Calu3 (cell line): ENCODE measurements at regions not wholly inside any gene's neighbourhood (a gene's known extent, or its start where the extent isn't known, plus 50 kb on each side); places are given as distances from the start of the nearest gene placed in this dataset.

ENCODE experiments used
- BruUV-seq: library from RNA; stranded (reverse); fragments of 400-500 nt; replicated peaks from 2 replicates; lab custom pipeline; 2021; lab: Mats Ljungman, UMichigan
- CTCF ChIA-PET: fragments of 300-600 bp; sonication (Branson Sonifier 250); formaldehyde crosslinking; loops from one replicate; lab custom pipeline; 2022; ENCODE audit warnings: antibody characterized with exemption; lab: Charles Lee
- DNase-seq: peaks from one replicate; pipeline ENCODE4 v3.0.0; 2022
- H3K27ac Mint-ChIP-seq: one replicate; pipeline ENCODE4 v1.8.0; 2022; ENCODE audit warnings: mixed read lengths; ENCODE audit not compliant: unreplicated experiment
- H3K27me3 Mint-ChIP-seq: one replicate; pipeline ENCODE4 v1.8.0; 2022; ENCODE audit warnings: mixed read lengths; ENCODE audit not compliant: unreplicated experiment
- H3K36me3 Mint-ChIP-seq: one replicate; pipeline ENCODE4 v1.8.0; 2022; ENCODE audit warnings: mild to moderate bottlenecking, moderate library complexity, mixed read lengths; ENCODE audit not compliant: insufficient read depth, unreplicated experiment
- H3K4me1 Mint-ChIP-seq: one replicate; pipeline ENCODE4 v1.8.0; 2022; ENCODE audit warnings: mild to moderate bottlenecking, low read depth, mixed read lengths; ENCODE audit not compliant: unreplicated experiment
- H3K4me3 Mint-ChIP-seq: one replicate; pipeline ENCODE4 v1.8.0; 2022; ENCODE audit warnings: mild to moderate bottlenecking, low read depth, moderate library complexity, mixed read lengths; ENCODE audit not compliant: unreplicated experiment
- H3K9me3 Mint-ChIP-seq: one replicate; pipeline ENCODE4 v1.8.0; 2022; ENCODE audit warnings: low read depth, mixed read lengths; ENCODE audit not compliant: unreplicated experiment
- intact Hi-C: fragments of 100-400 bp; cut with micrococcal nuclease; formaldehyde crosslinking; loops from one replicate; pipeline ENCODE4 v1.10.0; 2022; ENCODE audit not compliant: unreplicated experiment
- TF ChIP-seq, protein P1 (sequence below): fragments of 200-600 bp; IDR thresholded peaks from one replicate; pipeline ENCODE4 v1.8.0; 2022; ENCODE audit warnings: antibody characterized with exemption; ENCODE audit not compliant: unreplicated experiment

DNA sequence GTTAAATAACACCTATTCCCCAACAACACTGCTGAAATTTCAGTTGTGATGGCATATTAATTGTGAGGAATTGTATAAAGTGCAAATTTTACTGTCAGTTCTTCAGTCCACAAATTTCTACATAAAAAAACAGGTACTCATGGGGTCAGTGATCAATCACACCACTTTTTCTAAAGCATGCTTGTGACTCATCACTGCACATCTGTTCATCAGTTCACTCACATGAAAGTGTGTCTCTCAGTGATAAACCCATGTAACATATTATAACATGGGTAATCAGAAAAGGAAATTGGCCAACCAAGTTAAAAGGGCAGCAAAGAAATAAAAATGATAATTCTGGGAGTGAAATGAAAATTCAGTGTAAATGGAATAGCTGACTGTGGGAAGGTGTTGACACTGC, 234.7 kb upstream of the FKBP1C start:
- BruUV-seq, result no TSS peak
- intact Hi-C loops, result no loop called here
- Mint-ChIP-seq H3K36me3 (no peaks in the 10 kb centered on the region), H3K27me3 (no peaks in the 10 kb centered on the region), H3K4me3 (no peak overlapping the region), H3K4me1 (no peaks in the 10 kb centered on the region), H3K27ac (no peak overlapping the region), H3K9me3 (peaks cover 7% of the 10 kb centered on the region)
- DNase-seq, result no peak
- CTCF ChIA-PET, result no interaction called here
- TF ChIP-seq, protein P1, sequence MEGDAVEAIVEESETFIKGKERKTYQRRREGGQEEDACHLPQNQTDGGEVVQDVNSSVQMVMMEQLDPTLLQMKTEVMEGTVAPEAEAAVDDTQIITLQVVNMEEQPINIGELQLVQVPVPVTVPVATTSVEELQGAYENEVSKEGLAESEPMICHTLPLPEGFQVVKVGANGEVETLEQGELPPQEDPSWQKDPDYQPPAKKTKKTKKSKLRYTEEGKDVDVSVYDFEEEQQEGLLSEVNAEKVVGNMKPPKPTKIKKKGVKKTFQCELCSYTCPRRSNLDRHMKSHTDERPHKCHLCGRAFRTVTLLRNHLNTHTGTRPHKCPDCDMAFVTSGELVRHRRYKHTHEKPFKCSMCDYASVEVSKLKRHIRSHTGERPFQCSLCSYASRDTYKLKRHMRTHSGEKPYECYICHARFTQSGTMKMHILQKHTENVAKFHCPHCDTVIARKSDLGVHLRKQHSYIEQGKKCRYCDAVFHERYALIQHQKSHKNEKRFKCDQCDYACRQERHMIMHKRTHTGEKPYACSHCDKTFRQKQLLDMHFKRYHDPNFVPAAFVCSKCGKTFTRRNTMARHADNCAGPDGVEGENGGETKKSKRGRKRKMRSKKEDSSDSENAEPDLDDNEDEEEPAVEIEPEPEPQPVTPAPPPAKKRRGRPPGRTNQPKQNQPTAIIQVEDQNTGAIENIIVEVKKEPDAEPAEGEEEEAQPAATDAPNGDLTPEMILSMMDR, result no peak

DNA sequence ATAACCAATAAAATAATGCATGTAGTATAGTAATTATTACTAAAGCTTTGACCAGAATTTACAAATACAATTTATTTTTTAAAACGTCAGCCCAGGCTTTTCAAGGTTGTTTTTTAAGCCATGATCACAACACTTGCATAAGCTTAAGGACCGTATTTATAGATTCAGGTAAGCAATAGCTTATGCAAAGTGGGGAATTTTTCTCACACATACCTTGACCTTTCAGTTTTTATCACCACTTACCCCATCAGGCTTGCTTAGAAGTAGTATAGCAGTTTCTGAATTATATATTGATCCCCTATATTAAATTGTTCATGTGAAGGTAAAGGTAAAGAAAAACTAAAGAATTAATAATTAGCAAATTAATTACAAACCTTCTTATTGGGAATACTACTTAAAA, 232.3 kb upstream of the FKBP1C start:
- TF ChIP-seq, protein P1, result no peak
- intact Hi-C loops, result no loop called here
- DNase-seq, result no peak
- CTCF ChIA-PET, result no interaction called here
- Mint-ChIP-seq H3K4me1 (no peaks in the 10 kb centered on the region), H3K27me3 (no peaks in the 10 kb centered on the region), H3K27ac (no peak overlapping the region), H3K36me3 (no peaks in the 10 kb centered on the region), H3K4me3 (no peak overlapping the region), H3K9me3 (peaks cover 9% of the 10 kb centered on the region)
- BruUV-seq, result no TSS peak

DNA sequence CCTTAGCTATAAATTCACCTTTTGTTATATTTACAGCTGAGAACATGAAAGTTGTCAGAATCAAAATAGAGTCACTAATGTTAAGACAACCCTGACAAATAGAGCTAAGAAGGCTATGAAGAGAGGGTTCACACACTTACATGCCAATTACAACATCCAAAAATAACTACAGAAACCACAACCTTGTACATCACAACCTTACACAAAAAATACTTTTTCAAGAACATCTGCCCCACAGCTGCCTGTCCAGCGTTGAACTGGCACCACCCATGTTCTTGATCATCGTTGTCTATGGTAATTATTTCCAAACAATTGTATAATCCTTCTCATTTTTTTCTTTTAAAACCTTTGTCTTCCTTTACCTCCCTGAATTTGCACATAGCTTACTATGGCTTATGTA, 231.2 kb upstream of the FKBP1C start:
- Mint-ChIP-seq H3K27ac (no peak overlapping the region), H3K4me3 (no peak overlapping the region), H3K9me3 (peaks cover 9% of the 10 kb centered on the region), H3K36me3 (no peaks in the 10 kb centered on the region), H3K4me1 (no peaks in the 10 kb centered on the region), H3K27me3 (no peaks in the 10 kb centered on the region)
- TF ChIP-seq, protein P1, result no peak
- CTCF ChIA-PET, result no interaction called here
- BruUV-seq, result no TSS peak
- intact Hi-C loops, result no loop called here
- no peak for DNase-seq

DNA sequence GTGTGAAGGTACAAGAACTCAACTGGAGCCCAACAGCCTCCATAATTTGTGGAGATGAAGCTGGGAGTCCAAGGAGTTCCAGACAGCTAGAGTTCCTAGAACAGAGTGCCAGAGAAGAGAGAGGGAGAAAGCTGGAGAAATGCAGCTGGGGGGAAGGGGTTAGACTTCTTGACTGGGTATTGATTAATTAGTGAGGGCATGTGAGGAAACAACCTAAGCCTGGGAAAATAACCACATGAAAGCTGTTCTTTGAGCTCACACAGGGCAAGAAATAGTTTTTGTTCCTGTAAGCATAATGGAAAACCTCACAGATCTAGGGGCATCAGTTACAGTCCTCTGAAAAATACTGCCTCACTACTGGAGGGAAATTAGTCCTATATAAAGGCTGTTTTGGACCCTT, 230.5 kb upstream of the FKBP1C start:
- Mint-ChIP-seq H3K27ac (no peak overlapping the region), H3K27me3 (no peaks in the 10 kb centered on the region), H3K9me3 (peaks cover 9% of the 10 kb centered on the region), H3K4me1 (no peaks in the 10 kb centered on the region), H3K36me3 (no peaks in the 10 kb centered on the region), H3K4me3 (no peak overlapping the region)
- CTCF ChIA-PET, result no interaction called here
- intact Hi-C loops, result no loop called here
- TF ChIP-seq, protein P1, result no peak
- no TSS peak for BruUV-seq
- no peak for DNase-seq
